ENCODE measurements at regions not wholly inside any gene's neighbourhood (a gene's known extent, or its start where the extent isn't known, plus 50 kb on each side); places are given as distances from the start of the nearest gene placed in this dataset.

DNA sequence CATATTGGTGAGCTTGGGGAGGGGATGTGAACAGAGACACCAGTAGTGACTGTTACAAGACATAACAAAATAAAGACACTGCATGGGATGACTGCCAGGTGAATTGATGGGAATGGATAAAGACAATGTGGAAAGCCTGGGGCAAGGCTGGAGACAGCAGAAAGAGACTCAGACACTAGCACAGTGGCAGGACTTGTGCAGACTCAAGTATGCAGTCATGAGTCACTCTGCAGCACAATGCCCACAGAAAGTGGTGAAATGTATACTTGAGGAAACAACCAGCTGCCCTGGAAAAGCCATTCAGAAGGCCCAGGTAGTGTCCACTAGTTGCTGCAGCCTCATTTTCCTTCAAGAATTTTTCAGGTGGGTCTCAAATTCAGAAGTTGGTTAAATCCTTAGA, 452.3 kb downstream of the MID1IP1 start:
- Histone ChIP-seq H3K9me3 (replicated peaks; ENCODE audit: control insufficient read depth, insufficient read depth, low read depth, low read length) (no peaks in the 10 kb centered on the region), H3K9ac (ENCODE audit: insufficient read depth in 1 of 2, low read depth in 2 of 2, low read length in 2 of 2) (no peak overlapping the region), H3K4me1 (replicated peaks in 1 of 2; ENCODE audit: control insufficient read depth in 2 of 2, insufficient read depth in 2 of 2, low read length in 2 of 2) (no peaks in the 10 kb centered on the region; a peak in 1 of 5 replicates), H3K4me3 (no peak overlapping the region), H3K27ac (ENCODE audit: extremely low read depth, low read depth, low read length) (no peak overlapping the region), H3K4me2 (ENCODE audit: insufficient read depth, low read length) (no peak overlapping the region), H3K36me3 (ENCODE audit: control insufficient read depth, insufficient read depth, low read length) (no peaks in the 10 kb centered on the region), H4K20me1 (replicated peaks; ENCODE audit: control insufficient read depth, insufficient read depth, low read length) (no peaks in the 10 kb centered on the region), H3K27me3 (ENCODE audit: control insufficient read depth in 2 of 2, insufficient read depth in 2 of 2, low read length in 2 of 2) (no peaks in the 10 kb centered on the region), H3K79me2 (ENCODE audit: control insufficient read depth, insufficient read depth, low read length) (no peaks in the 10 kb centered on the region), H2AFZ (ENCODE audit: low read depth, low read length) (no peak overlapping the region), H3K9me1 (ENCODE audit: control insufficient read depth, insufficient read depth, low read length) (no peaks in the 10 kb centered on the region)
- no peak for ATAC-seq
- ChIA-PET POLR2A (no interaction called here), CTCF (ENCODE audit: low intra/inter-chr PET ratio) (no interaction called here)
- intact Hi-C loops (cut with micrococcal nuclease) (no loop called here), in situ Hi-C loops (cut with MboI) (no loop called here)
- TF ChIP-seq, protein P1, sequence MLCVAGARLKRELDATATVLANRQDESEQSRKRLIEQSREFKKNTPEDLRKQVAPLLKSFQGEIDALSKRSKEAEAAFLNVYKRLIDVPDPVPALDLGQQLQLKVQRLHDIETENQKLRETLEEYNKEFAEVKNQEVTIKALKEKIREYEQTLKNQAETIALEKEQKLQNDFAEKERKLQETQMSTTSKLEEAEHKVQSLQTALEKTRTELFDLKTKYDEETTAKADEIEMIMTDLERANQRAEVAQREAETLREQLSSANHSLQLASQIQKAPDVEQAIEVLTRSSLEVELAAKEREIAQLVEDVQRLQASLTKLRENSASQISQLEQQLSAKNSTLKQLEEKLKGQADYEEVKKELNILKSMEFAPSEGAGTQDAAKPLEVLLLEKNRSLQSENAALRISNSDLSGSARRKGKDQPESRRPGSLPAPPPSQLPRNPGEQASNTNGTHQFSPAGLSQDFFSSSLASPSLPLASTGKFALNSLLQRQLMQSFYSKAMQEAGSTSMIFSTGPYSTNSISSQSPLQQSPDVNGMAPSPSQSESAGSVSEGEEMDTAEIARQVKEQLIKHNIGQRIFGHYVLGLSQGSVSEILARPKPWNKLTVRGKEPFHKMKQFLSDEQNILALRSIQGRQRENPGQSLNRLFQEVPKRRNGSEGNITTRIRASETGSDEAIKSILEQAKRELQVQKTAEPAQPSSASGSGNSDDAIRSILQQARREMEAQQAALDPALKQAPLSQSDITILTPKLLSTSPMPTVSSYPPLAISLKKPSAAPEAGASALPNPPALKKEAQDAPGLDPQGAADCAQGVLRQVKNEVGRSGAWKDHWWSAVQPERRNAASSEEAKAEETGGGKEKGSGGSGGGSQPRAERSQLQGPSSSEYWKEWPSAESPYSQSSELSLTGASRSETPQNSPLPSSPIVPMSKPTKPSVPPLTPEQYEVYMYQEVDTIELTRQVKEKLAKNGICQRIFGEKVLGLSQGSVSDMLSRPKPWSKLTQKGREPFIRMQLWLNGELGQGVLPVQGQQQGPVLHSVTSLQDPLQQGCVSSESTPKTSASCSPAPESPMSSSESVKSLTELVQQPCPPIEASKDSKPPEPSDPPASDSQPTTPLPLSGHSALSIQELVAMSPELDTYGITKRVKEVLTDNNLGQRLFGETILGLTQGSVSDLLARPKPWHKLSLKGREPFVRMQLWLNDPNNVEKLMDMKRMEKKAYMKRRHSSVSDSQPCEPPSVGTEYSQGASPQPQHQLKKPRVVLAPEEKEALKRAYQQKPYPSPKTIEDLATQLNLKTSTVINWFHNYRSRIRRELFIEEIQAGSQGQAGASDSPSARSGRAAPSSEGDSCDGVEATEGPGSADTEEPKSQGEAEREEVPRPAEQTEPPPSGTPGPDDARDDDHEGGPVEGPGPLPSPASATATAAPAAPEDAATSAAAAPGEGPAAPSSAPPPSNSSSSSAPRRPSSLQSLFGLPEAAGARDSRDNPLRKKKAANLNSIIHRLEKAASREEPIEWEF (CRISPR knock-in tag; IDR thresholded peaks at IDR 0.05): no peak
- TF ChIP-seq, protein P2, sequence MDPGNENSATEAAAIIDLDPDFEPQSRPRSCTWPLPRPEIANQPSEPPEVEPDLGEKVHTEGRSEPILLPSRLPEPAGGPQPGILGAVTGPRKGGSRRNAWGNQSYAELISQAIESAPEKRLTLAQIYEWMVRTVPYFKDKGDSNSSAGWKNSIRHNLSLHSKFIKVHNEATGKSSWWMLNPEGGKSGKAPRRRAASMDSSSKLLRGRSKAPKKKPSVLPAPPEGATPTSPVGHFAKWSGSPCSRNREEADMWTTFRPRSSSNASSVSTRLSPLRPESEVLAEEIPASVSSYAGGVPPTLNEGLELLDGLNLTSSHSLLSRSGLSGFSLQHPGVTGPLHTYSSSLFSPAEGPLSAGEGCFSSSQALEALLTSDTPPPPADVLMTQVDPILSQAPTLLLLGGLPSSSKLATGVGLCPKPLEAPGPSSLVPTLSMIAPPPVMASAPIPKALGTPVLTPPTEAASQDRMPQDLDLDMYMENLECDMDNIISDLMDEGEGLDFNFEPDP (CRISPR knock-in tag; IDR thresholded peaks at IDR 0.05): no peak
- no peak for DNase-seq (ENCODE audit: extremely low read depth in 1 of 4, low spot score in 3 of 4)
- FAIRE-seq: no peak
- BruUV-seq (replicated peaks): no TSS peak
